Left lung (tissue), 4 donors: ENCODE measurements at regions not wholly inside any gene's neighbourhood (a gene's known extent, or its start where the extent isn't known, plus 50 kb on each side); places are given as distances from the start of the nearest gene placed in this dataset.

ENCODE experiments used
- ATAC-seq: fragments of 200-7000 bp; cut with Tn5 transposase; one replicate; pipeline ENCODE4 v1.9.1; 2020; ENCODE audit warnings: moderate library complexity
- DNase-seq, 4 donors: peaks; one replicate each; pipeline ENCODE4 v3.0.0-alpha.2; 2013 to 2020
- H3K27ac ChIP-seq, 2 donors: fragments of 200-600 bp; sonication (generic) in 1 of 2; one replicate each; pipeline versions ENCODE4 v1.5.0 to v1.8.0; 2020 to 2021
- H3K27me3 ChIP-seq, 2 donors: fragments of 200-600 bp; sonication (generic) in 1 of 2; one replicate each; pipeline versions ENCODE4 v1.5.0 to v1.8.0; 2020 to 2021
- H3K36me3 ChIP-seq, 2 donors: fragments of 200-600 bp; sonication (generic) in 1 of 2; one replicate each; pipeline versions ENCODE4 v1.5.0 to v1.8.0; 2020 to 2021
- H3K4me1 ChIP-seq, 2 donors: fragments of 200-600 bp; one replicate each; pipeline ENCODE4 v1.8.0; 2021
- H3K4me3 ChIP-seq, 2 donors: fragments of 200-600 bp; sonication (generic) in 1 of 2; one replicate each; pipeline versions ENCODE4 v1.5.0 to v1.8.0; 2020 to 2021; ENCODE audit warnings: mild to moderate bottlenecking in 1 of 2
- H3K9me3 ChIP-seq, 2 donors: fragments of 200-600 bp; sonication (generic) in 1 of 2; one replicate each; pipeline versions ENCODE4 v1.5.0 to v1.8.0; 2020 to 2021
- CTCF ChIP-seq, 2 donors: fragments of 200-600 bp; sonication (generic) in 1 of 2; IDR thresholded peaks; one replicate each; pipeline versions ENCODE4 v1.5.0 to v1.8.0; 2021; ENCODE audit warnings: antibody characterized with exemption in 2 of 2
- intact Hi-C, 2 donors: fragments of 100-400 bp; cut with DNase I; formaldehyde crosslinking; loops; one replicate each; pipeline versions ENCODE4 v1.11.2 to v1.14.2; 2022
- donor health status: DM: no; HTN: yes; CAD: no.
- donor health status: DM: no; HTN: no; CAD: no.

GRCh38 chr18:46209161-46209560 is 105.0 kb downstream of the HAUS1 start:
- H3K36me3 ChIP-seq: no peaks in the 10 kb centered on the region
- no peak overlapping the region for H3K4me3 ChIP-seq
- H3K9me3 ChIP-seq: no peaks in the 10 kb centered on the region
- no peak overlapping the region for H3K27ac ChIP-seq
- intact Hi-C loops: no loop called here
- no peak for TF ChIP-seq CTCF (IDR thresholded peaks at IDR 0.05)
- peaks cover 0 to 27% of the 10 kb centered on the region in 2 donors for H3K4me1 ChIP-seq
- ATAC-seq (no peak), DNase-seq (no peak)
- H3K27me3 ChIP-seq: no peaks in the 10 kb centered on the region

GRCh38 chr18:46211816-46212215 is 107.6 kb downstream of the HAUS1 start:
- DNase-seq (no peak), ATAC-seq (no peak)
- Histone ChIP-seq H3K27me3 (no peaks in the 10 kb centered on the region), H3K4me3 (no peak overlapping the region), H3K4me1 (peaks cover 0 to 16% of the 10 kb centered on the region in 2 donors), H3K36me3 (peaks cover 0 to 13% of the 10 kb centered on the region in 2 donors), H3K27ac (no peak overlapping the region), H3K9me3 (no peaks in the 10 kb centered on the region)
- TF ChIP-seq CTCF (IDR thresholded peaks at IDR 0.05): no peak
- intact Hi-C loops: no loop called here

- Histone ChIP-seq H3K36me3 (peaks cover 0 to 13% of the 10 kb centered on the region in 2 donors), H3K27ac (no peak overlapping the region), H3K4me3 (no peak overlapping the region), H3K27me3 (no peaks in the 10 kb centered on the region), H3K9me3 (no peaks in the 10 kb centered on the region), H3K4me1 (peaks cover 0 to 16% of the 10 kb centered on the region in 2 donors)
- no peak for ATAC-seq
- no peak for TF ChIP-seq CTCF (IDR thresholded peaks at IDR 0.05)
- DNase-seq: no peak
- intact Hi-C loops: no loop called here
These were observed 108.2 kb downstream of the HAUS1 start for GRCh38 chr18:46212398-46212797.

GRCh38 chr18:46213295-46213694 is 109.1 kb downstream of the HAUS1 start:
- intact Hi-C loops: no loop called here
- H3K36me3 ChIP-seq: peaks cover 0 to 13% of the 10 kb centered on the region in 2 donors
- ATAC-seq (no peak), DNase-seq (no peak)
- H3K9me3 ChIP-seq: no peaks in the 10 kb centered on the region
- no peak overlapping the region for H3K4me3 ChIP-seq
- H3K27me3 ChIP-seq: no peaks in the 10 kb centered on the region
- peak in 1 of 2 donors; percentile 19 for TF ChIP-seq CTCF (IDR thresholded peaks at IDR 0.05)
- H3K4me1 ChIP-seq: peaks cover 0 to 16% of the 10 kb centered on the region in 2 donors
- no peak overlapping the region for H3K27ac ChIP-seq

- intact Hi-C loops: no loop called here
- peaks cover 0 to 13% of the 10 kb centered on the region in 2 donors for H3K36me3 ChIP-seq
- no peaks in the 10 kb centered on the region for H3K9me3 ChIP-seq
- DNase-seq (no peak), ATAC-seq (no peak)
- no peak for TF ChIP-seq CTCF (IDR thresholded peaks at IDR 0.05)
- no peaks in the 10 kb centered on the region for H3K27me3 ChIP-seq
- no peak overlapping the region for H3K4me3 ChIP-seq
- H3K4me1 ChIP-seq: peaks cover 0 to 13% of the 10 kb centered on the region in 2 donors
- no peak overlapping the region for H3K27ac ChIP-seq
These were observed 110.2 kb downstream of the HAUS1 start for GRCh38 chr18:46214435-46214834.
